GM23338 (cell line): ENCODE measurements at regions not wholly inside any gene's neighbourhood (a gene's known extent, or its start where the extent isn't known, plus 50 kb on each side); places are given as distances from the start of the nearest gene placed in this dataset.

Experiments
- ATAC-seq: fragments of 200-7000 bp; cut with Tn5 transposase; 3 replicates; pipeline ENCODE4 v1.9.1; 2020
- DNase-seq: peaks from one replicate; pipeline ENCODE4 v3.0.0-alpha.2; 2015; ENCODE audit warnings: low spot score
- H2AFZ ChIP-seq: fragments of 200-600 bp; sonication (generic); 2 replicates; pipeline ENCODE4 v1.8.0; 2016; ENCODE audit warnings: antibody characterized with exemption, mild to moderate bottlenecking, moderate library complexity
- H3F3A ChIP-seq: fragments of 200-600 bp; sonication (generic); replicated peaks from 2 replicates; pipeline ENCODE4 v1.8.0; 2017; ENCODE audit warnings: antibody characterized with exemption, mixed run types, low read depth
- H3K27ac ChIP-seq: fragments of 200-600 bp; sonication (generic); 2 replicates; pipeline ENCODE4 v1.6.1; 2016; ENCODE audit warnings: low read depth
- H3K27me3 ChIP-seq: fragments of 200-600 bp; sonication (generic); 2 replicates; pipeline ENCODE4 v1.8.0; 2016; ENCODE audit warnings: mild to moderate bottlenecking, mixed run types, moderate library complexity; ENCODE audit not compliant: insufficient read depth
- H3K36me3 ChIP-seq: fragments of 200-600 bp; sonication (generic); 2 replicates; pipeline ENCODE4 v1.8.0; 2016; ENCODE audit warnings: mild to moderate bottlenecking; ENCODE audit not compliant: insufficient read depth
- H3K4me1 ChIP-seq: fragments of 200-600 bp; sonication (generic); 2 replicates; pipeline ENCODE4 v1.8.0; 2016; ENCODE audit warnings: mild to moderate bottlenecking, moderate library complexity; ENCODE audit not compliant: insufficient read depth
- H3K4me2 ChIP-seq: fragments of 200-600 bp; sonication (generic); 2 replicates; pipeline ENCODE4 v1.7.1; 2017; ENCODE audit warnings: mixed run types
- H3K4me3 ChIP-seq: fragments of 200-600 bp; sonication (generic); 2 replicates; pipeline ENCODE4 v1.6.1; 2016; ENCODE audit warnings: mixed run types
- H3K79me2 ChIP-seq: fragments of 200-600 bp; sonication (generic); replicated peaks from 2 replicates; pipeline ENCODE4 v1.8.0; 2017; ENCODE audit warnings: mild to moderate bottlenecking; ENCODE audit not compliant: insufficient read depth
- H3K9me2 ChIP-seq: fragments of 200-600 bp; sonication (generic); 2 replicates; pipeline ENCODE4 v1.8.0; 2017; ENCODE audit not compliant: insufficient read depth
- H4K20me1 ChIP-seq: fragments of 200-600 bp; sonication (generic); replicated peaks from 2 replicates; pipeline ENCODE4 v1.8.0; 2017; ENCODE audit warnings: mild to moderate bottlenecking; ENCODE audit not compliant: insufficient read depth
- H3K27ac Mint-ChIP-seq: 2 replicates; pipeline ENCODE4 v1.8.0; 2020; ENCODE audit warnings: inconsistent platforms, mild to moderate bottlenecking, moderate library complexity, mixed read lengths
- H3K27me3 Mint-ChIP-seq: 3 replicates; pipeline ENCODE4 v1.8.0; 2022; ENCODE audit warnings: low read depth, mild to moderate bottlenecking, moderate library complexity, mixed read lengths, inconsistent platforms; ENCODE audit not compliant: insufficient read depth, poor library complexity
- H3K36me3 Mint-ChIP-seq: 3 replicates; pipeline ENCODE4 v1.8.0; 2021; ENCODE audit warnings: low read depth, mild to moderate bottlenecking, inconsistent platforms, moderate library complexity, mixed read lengths
- H3K4me1 Mint-ChIP-seq: 3 replicates; pipeline ENCODE4 v1.8.0; 2020; ENCODE audit warnings: mild to moderate bottlenecking, inconsistent platforms, mixed read lengths
- H3K4me3 Mint-ChIP-seq: 3 replicates; pipeline ENCODE4 v1.8.0; 2021; ENCODE audit warnings: moderate library complexity, mild to moderate bottlenecking, inconsistent platforms, mixed read lengths
- H3K9me3 Mint-ChIP-seq: 3 replicates; pipeline ENCODE4 v1.8.0; 2020; ENCODE audit warnings: moderate library complexity, mild to moderate bottlenecking, inconsistent platforms, mixed read lengths
- CREB1 ChIP-seq: fragments of 250-450 bp; sonication (Bioruptor Pico); IDR thresholded peaks from 2 replicates; pipeline ENCODE4 v1.5.0; 2020; ENCODE audit warnings: low read depth, mild to moderate bottlenecking, moderate library complexity
- CTCF ChIP-seq, 2 experiments: fragments of 200-600 bp in 1 of 2; sonication (generic) in 1 of 2; conservative IDR thresholded peaks; 2 replicates each; pipeline versions ENCODE4 v1.5.1 to v1.6.1; 2016 to 2017; ENCODE audit warnings: antibody characterized with exemption in 2 of 2, low read depth in 2 of 2, mild to moderate bottlenecking in 2 of 2, moderate library complexity in 1 of 2
- ETS1 ChIP-seq: IDR thresholded peaks from 2 replicates; pipeline ENCODE4 v1.6.1; 2016; ENCODE audit warnings: antibody characterized with exemption
- EZH2 ChIP-seq: fragments of 200-600 bp; sonication (generic); IDR thresholded peaks from one replicate; pipeline ENCODE4 v1.8.0; 2017; ENCODE audit warnings: antibody characterized with exemption, mild to moderate bottlenecking, low read depth; ENCODE audit not compliant: unreplicated experiment
- EZH2phosphoT487 ChIP-seq: fragments of 200-600 bp; sonication (generic); IDR thresholded peaks from one replicate; pipeline ENCODE4 v1.8.1; 2018; ENCODE audit warnings: antibody characterized with exemption; ENCODE audit not compliant: unreplicated experiment
- JUNB ChIP-seq: IDR thresholded peaks from one replicate; pipeline ENCODE4 v1.6.1; 2016; ENCODE audit warnings: antibody characterized with exemption; ENCODE audit not compliant: unreplicated experiment
- NANOG ChIP-seq: IDR thresholded peaks from 2 replicates; pipeline ENCODE4 v1.6.1; 2016; ENCODE audit warnings: antibody characterized with exemption, borderline replicate concordance
- POLR2AphosphoS5 ChIP-seq: IDR thresholded peaks from 2 replicates; pipeline ENCODE4 v1.6.1; 2016; ENCODE audit warnings: antibody characterized with exemption, low read depth
- REST ChIP-seq: IDR thresholded peaks from one replicate; pipeline ENCODE4 v1.6.1; 2018; ENCODE audit warnings: antibody characterized with exemption; ENCODE audit not compliant: unreplicated experiment
- STAT1 ChIP-seq: IDR thresholded peaks from one replicate; pipeline ENCODE4 v1.6.1; 2016; ENCODE audit warnings: antibody characterized with exemption; ENCODE audit not compliant: unreplicated experiment
- ZNF114 ChIP-seq: fragments of 250-450 bp; sonication (Bioruptor Pico); IDR thresholded peaks from 2 replicates; pipeline ENCODE4 v1.5.0; 2020; ENCODE audit warnings: mild to moderate bottlenecking, moderate library complexity
- ZNF331 ChIP-seq: fragments of 250-450 bp; sonication (Bioruptor Pico); IDR thresholded peaks from 2 replicates; pipeline ENCODE4 v1.5.0; 2020; ENCODE audit warnings: low read depth, mild to moderate bottlenecking, moderate library complexity
- ZNF462 ChIP-seq: fragments of 250-450 bp; sonication (Bioruptor Pico); IDR thresholded peaks from 2 replicates; pipeline ENCODE4 v1.5.0; 2020; ENCODE audit warnings: mild to moderate bottlenecking, moderate library complexity

GRCh38 chr3:153634683-153635082, 472.7 kb downstream of the RAP2B start (continued):
- TF ChIP-seq JUNB (no peak), ZNF331 (CRISPR knock-in tag) (no peak), NANOG (no peak)

- no peaks in the 10 kb centered on the region for H4K20me1 ChIP-seq
- no peaks in the 10 kb centered on the region for H3F3A ChIP-seq
- peak overlapping the region; percentile 19; the same call in 1 of the 2 replicates for H3K4me2 ChIP-seq
- Mint-ChIP-seq H3K9me3 (0 out of 3 replicates have a peak, but pooled peaks cover 2% of the 10 kb centered on the region), H3K4me3 (no peak overlapping the region; the same call in 2 of the 3 replicates), H3K27me3 (peaks cover 2% of the 10 kb centered on the region), H3K4me1 (peaks cover 46% of the 10 kb centered on the region), H3K27ac (no peak overlapping the region), H3K36me3 (peaks cover 13% of the 10 kb centered on the region; the same call in 2 of the 3 replicates)
- peaks cover 41% of the 10 kb centered on the region for H3K4me1 ChIP-seq
- TF ChIP-seq REST (no peak), CREB1 (no peak), CTCF (conservative IDR thresholded peaks at IDR 0.05; ENCODE audit: low read depth in 2 of 2) (no peak), JUNB (no peak), EZH2phosphoT487 (no peak), EZH2 (no peak), NANOG (no peak), ZNF114 (no peak), POLR2AphosphoS5 (no peak), STAT1 (no peak), ETS1 (no peak), ZNF331 (CRISPR knock-in tag) (no peak), ZNF462 (CRISPR knock-in tag) (no peak)
- ATAC-seq (no peak), DNase-seq (no peak)
- no peaks in the 10 kb centered on the region for H3K27me3 ChIP-seq
- H3K36me3 ChIP-seq: no peaks in the 10 kb centered on the region
- no peak overlapping the region for H2AFZ ChIP-seq
- H3K9me2 ChIP-seq: peaks cover 2% of the 10 kb centered on the region; the same call in 1 of the 2 replicates
- no peak overlapping the region for H3K4me3 ChIP-seq
- H3K27ac ChIP-seq: no peak overlapping the region
- H3K79me2 ChIP-seq: no peaks in the 10 kb centered on the region
These were observed 477.6 kb downstream of the RAP2B start for GRCh38 chr3:153639631-153640030.
